NB4 (cell line): ENCODE measurements at regions not wholly inside any gene's neighbourhood (a gene's known extent, or its start where the extent isn't known, plus 50 kb on each side); places are given as distances from the start of the nearest gene placed in this dataset.

Source experiments
- DNase-seq: peaks from one replicate; pipeline ENCODE4 v3.0.0; 2010; ENCODE audit warnings: low read depth
- H3K4me3 ChIP-seq: one replicate; pipeline ENCODE4 v1.5.1; 2011; ENCODE audit warnings: mild to moderate bottlenecking, low read depth, low read length, moderate library complexity
- MYC ChIP-seq: IDR thresholded peaks from 2 replicates; pipeline ENCODE4 v1.6.1; 2011; ENCODE audit warnings: low read depth, low read length
- POLR2A ChIP-seq: IDR thresholded peaks from 2 replicates; pipeline ENCODE4 v1.6.1; 2011; ENCODE audit warnings: mild to moderate bottlenecking; ENCODE audit not compliant: insufficient read length; ENCODE audit errors: extremely low read depth
- TF ChIP-seq, protein P1 (sequence below): IDR thresholded peaks from one replicate; pipeline ENCODE4 v1.5.1; 2012; ENCODE audit warnings: low read depth, low read length
- TF ChIP-seq, protein P2 (sequence below): IDR thresholded peaks from 2 replicates; pipeline ENCODE4 v1.6.1; 2011; ENCODE audit warnings: low read depth, low read length

DNA sequence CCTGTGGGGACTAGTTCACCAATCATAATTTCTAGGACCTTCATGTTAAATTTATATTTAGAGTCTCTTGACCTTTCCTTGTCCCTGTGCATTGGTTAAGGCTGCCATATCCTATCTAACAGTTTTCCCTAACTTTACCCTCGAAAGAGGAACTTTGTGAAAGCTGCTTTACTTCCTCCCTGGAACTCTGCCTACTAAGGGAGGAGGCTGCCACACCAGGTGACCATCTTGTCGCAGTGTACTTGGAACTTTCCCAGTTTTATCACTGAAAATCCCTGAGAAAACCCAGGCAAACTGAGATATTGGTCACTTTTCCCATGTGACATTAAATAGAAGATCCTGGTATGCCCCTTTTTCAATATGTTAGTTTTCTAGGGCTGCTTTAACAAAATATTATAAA lies 317.6 kb upstream of the TSHZ2 start:
- TF ChIP-seq POLR2A (no peak), MYC (no peak)
- TF ChIP-seq, protein P1, sequence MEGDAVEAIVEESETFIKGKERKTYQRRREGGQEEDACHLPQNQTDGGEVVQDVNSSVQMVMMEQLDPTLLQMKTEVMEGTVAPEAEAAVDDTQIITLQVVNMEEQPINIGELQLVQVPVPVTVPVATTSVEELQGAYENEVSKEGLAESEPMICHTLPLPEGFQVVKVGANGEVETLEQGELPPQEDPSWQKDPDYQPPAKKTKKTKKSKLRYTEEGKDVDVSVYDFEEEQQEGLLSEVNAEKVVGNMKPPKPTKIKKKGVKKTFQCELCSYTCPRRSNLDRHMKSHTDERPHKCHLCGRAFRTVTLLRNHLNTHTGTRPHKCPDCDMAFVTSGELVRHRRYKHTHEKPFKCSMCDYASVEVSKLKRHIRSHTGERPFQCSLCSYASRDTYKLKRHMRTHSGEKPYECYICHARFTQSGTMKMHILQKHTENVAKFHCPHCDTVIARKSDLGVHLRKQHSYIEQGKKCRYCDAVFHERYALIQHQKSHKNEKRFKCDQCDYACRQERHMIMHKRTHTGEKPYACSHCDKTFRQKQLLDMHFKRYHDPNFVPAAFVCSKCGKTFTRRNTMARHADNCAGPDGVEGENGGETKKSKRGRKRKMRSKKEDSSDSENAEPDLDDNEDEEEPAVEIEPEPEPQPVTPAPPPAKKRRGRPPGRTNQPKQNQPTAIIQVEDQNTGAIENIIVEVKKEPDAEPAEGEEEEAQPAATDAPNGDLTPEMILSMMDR: no peak
- TF ChIP-seq, protein P2, sequence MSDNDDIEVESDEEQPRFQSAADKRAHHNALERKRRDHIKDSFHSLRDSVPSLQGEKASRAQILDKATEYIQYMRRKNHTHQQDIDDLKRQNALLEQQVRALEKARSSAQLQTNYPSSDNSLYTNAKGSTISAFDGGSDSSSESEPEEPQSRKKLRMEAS: no peak
- DNase-seq: no peak

DNA sequence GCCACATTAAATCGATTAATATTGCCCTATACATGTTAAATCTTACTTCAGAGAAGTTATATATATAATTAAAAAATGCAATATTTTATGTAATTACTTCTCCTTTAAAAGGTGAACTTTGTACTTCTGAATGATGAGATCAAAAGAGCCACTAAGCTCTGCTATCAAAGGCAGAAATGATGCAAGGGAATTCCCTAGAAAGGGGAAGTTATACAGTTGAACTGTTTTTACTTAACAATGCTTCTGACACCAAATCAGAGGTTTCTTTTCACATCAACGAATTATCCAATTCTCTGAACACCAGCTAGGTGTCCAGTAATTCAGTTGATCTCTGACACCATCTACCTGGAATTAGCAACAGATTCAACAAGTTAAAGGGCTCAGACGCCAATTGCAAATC lies 319.9 kb upstream of the TSHZ2 start:
- DNase-seq: no peak
- TF ChIP-seq, protein P2: no peak
- TF ChIP-seq, protein P1: no peak
- no peak overlapping the region for H3K4me3 ChIP-seq

More for the DNA sequence above, 317.6 kb upstream of the TSHZ2 start:
- no peak overlapping the region for H3K4me3 ChIP-seq

DNA sequence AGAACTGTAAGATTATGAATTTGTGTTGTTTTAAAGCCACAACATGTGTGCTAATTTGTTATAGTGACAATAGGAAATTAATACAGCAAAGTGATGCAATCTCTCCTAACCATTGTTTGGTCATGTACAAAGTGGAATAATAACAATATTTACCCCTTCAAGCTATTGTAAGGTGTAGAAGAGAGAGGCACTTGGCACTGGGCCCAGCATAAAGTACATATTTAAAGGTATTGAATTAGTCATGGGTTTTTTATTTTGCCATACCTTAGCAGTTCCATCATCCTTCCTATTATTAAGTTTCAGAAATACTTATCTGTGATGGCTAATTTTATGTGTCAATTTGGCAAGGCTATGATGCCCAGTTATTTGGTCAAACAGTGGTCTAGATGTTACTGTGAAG lies 322.4 kb upstream of the TSHZ2 start:
- no peak overlapping the region for H3K4me3 ChIP-seq
- TF ChIP-seq, protein P2: no peak
- TF ChIP-seq, protein P1: no peak
- TF ChIP-seq MYC (no peak), POLR2A (no peak)
- DNase-seq: no peak

DNA sequence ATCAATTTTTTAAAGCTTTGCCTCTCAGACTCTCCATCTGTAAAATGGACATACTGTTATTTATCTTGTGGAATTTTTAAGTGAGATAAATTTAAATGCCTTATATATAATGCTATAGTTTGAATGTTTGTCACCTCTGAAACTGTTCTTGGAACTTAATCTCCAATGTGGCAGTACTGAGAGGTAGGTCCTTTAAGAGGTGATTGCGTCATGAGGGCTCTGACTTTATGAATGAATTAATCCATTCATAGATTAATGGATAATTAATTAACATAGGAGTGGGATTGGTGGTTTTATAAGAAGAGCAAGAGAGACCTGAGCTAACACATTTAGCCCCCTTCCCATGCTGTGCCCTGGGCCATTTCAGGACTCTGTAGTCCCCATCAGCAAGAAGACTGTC lies 326.3 kb upstream of the TSHZ2 start:
- DNase-seq: no peak
- no peak for TF ChIP-seq MYC
- TF ChIP-seq POLR2A: no peak
- no peak overlapping the region for H3K4me3 ChIP-seq

DNA sequence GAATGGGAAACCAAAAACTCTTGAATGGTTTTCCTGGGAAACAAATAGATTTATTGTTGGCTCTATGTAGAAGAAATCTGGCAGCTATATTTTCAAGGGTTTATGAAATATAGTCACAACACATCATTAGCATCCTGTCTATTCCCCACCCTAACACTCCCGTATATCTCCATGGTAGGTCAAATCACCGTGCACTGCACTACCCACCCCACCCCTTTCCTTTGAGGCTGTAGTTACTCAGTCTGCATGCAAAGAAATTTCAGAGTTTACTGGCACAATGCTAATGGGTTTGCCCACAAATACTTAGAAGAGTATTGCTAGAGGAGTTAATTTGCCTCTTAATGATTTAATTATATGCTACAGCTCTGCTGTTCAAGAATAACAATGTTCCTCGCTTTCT lies 329.1 kb upstream of the TSHZ2 start:
- TF ChIP-seq, protein P2: no peak
- TF ChIP-seq, protein P1: no peak
- TF ChIP-seq MYC (no peak), POLR2A (no peak)
- H3K4me3 ChIP-seq: no peak overlapping the region
- DNase-seq: no peak

DNA sequence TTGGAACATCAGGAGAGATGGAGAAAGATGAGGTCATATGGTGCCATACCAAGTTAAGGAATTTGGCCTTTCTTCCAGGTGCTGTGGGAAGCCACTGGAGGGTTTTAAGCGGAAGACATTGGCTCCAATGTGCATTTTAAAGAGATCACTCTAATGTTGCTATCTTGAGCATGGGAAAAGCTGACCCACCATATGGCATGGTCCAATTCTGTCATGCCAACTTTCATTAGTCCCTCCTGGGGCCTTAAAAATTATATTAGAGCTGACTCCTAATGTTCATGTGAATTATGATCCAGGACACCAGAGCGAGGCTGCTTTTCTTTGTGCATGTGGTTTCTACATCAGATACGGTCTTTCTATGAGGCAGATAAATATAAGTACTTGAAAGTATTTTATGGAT lies 335.0 kb upstream of the TSHZ2 start:
- DNase-seq: no peak
- no peak overlapping the region for H3K4me3 ChIP-seq
- TF ChIP-seq, protein P2: no peak
- no peak for TF ChIP-seq MYC
- TF ChIP-seq, protein P1: no peak
- TF ChIP-seq POLR2A: no peak
